ENCODE measurements at regions not wholly inside any gene's neighbourhood (a gene's known extent, or its start where the extent isn't known, plus 50 kb on each side); places are given as distances from the start of the nearest gene placed in this dataset.
A peak's percentile ranks its signal among the peaks of the same experiment; 100 is the strongest.

- Histone ChIP-seq H3K27me3 (ENCODE audit: insufficient read depth, low read depth, severe bottlenecking) (no peaks in the 10 kb centered on the region), H3K9me3 (ENCODE audit: severe bottlenecking) (no peaks in the 10 kb centered on the region), H3K27ac (no peak overlapping the region), H3K36me3 (no peaks in the 10 kb centered on the region), H3K4me3 (ENCODE audit: low read depth, low read length) (no peak overlapping the region)
- DNase-seq: no peak
- TF ChIP-seq CTCF (IDR thresholded peaks at IDR 0.05; ENCODE audit: low read depth, low read length): no peak
These were observed 470.6 kb downstream of the METTL4 start for GRCh38 chr18:2100694-2101213.

GRCh38 chr18:2102022-2102421 is 469.3 kb downstream of the METTL4 start:
- H3K36me3 ChIP-seq: no peaks in the 10 kb centered on the region
- DNase-seq: no peak
- no peak overlapping the region for H3K4me3 ChIP-seq (ENCODE audit: low read depth, low read length)
- H3K27ac ChIP-seq: no peak overlapping the region
- no peaks in the 10 kb centered on the region for H3K9me3 ChIP-seq (ENCODE audit: severe bottlenecking)
- no peak for TF ChIP-seq CTCF (IDR thresholded peaks at IDR 0.05; ENCODE audit: low read depth, low read length)
- no peaks in the 10 kb centered on the region for H3K27me3 ChIP-seq (ENCODE audit: insufficient read depth, low read depth, severe bottlenecking)

GRCh38 chr18:2103299-2103698 is 468.0 kb downstream of the METTL4 start:
- Histone ChIP-seq H3K36me3 (no peaks in the 10 kb centered on the region), H3K27ac (no peak overlapping the region), H3K27me3 (ENCODE audit: insufficient read depth, low read depth, severe bottlenecking) (no peaks in the 10 kb centered on the region), H3K9me3 (ENCODE audit: severe bottlenecking) (no peaks in the 10 kb centered on the region), H3K4me3 (ENCODE audit: low read depth, low read length) (no peak overlapping the region)
- DNase-seq: no peak
- TF ChIP-seq CTCF (IDR thresholded peaks at IDR 0.05; ENCODE audit: low read depth, low read length): no peak

GRCh38 chr18:2104620-2105462 is 466.5 kb downstream of the METTL4 start:
- DNase-seq: peak; percentile 51
- peak; percentile 82 for TF ChIP-seq CTCF (IDR thresholded peaks at IDR 0.05; ENCODE audit: low read depth, low read length)
- no peak overlapping the region for H3K4me3 ChIP-seq (ENCODE audit: low read depth, low read length)

GRCh38 chr18:2108591-2108990 is 462.7 kb downstream of the METTL4 start:
- Histone ChIP-seq H3K9me3 (ENCODE audit: severe bottlenecking) (no peaks in the 10 kb centered on the region), H3K36me3 (no peaks in the 10 kb centered on the region), H3K4me3 (ENCODE audit: low read depth, low read length) (no peak overlapping the region), H3K27ac (no peak overlapping the region), H3K27me3 (ENCODE audit: insufficient read depth, low read depth, severe bottlenecking) (no peaks in the 10 kb centered on the region)
- no peak for TF ChIP-seq CTCF (IDR thresholded peaks at IDR 0.05; ENCODE audit: low read depth, low read length)
- no peak for DNase-seq

More at GRCh38 chr18:2104620-2105462, 466.5 kb downstream of the METTL4 start:
- no peaks in the 10 kb centered on the region for H3K27me3 ChIP-seq (ENCODE audit: insufficient read depth, low read depth, severe bottlenecking)
- H3K36me3 ChIP-seq: no peaks in the 10 kb centered on the region
- H3K9me3 ChIP-seq (ENCODE audit: severe bottlenecking): no peaks in the 10 kb centered on the region
- H3K27ac ChIP-seq: no peak overlapping the region
